GM18508 (cell line): ENCODE measurements at regions not wholly inside any gene's neighbourhood (a gene's known extent, or its start where the extent isn't known, plus 50 kb on each side); places are given as distances from the start of the nearest gene placed in this dataset.

Experiments used
- ATAC-seq: cut with Tn5 transposase; IDR thresholded peaks from one replicate; pipeline ENCODE4 v1.9.1; 2021; ENCODE audit warnings: moderate number of reproducible peaks; ENCODE audit not compliant: insufficient read depth, unreplicated experiment

GRCh38 chr7:91323626-91324158 lies 59.5 kb downstream of the FZD1 start:
- no peak for ATAC-seq

- no peak for ATAC-seq
Observed at GRCh38 chr7:91324663-91325062, 60.4 kb downstream of the FZD1 start.

DNA sequence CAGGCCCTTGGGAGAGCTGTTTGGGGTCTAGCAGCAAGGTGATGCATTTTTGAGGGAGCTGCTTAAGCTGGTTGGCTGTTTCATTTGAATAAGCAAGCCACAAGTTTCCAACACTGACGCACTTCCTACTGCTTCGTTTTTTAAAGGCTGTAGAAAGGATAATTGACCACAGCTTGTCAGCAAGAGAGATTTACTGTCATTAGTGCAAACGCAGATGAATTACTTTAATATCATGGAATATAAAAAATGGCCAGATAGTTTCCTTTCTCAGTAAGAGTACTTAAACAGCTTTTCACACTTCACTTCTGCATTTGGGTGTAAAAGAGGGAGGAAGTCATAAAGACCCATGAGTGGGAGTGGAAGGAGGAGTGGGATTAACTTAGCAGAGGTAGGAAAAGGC lies 61.5 kb downstream of the FZD1 start:
- ATAC-seq: no peak

- no peak for ATAC-seq
Observed at GRCh38 chr7:91326516-91327199, 62.4 kb downstream of the FZD1 start.

DNA sequence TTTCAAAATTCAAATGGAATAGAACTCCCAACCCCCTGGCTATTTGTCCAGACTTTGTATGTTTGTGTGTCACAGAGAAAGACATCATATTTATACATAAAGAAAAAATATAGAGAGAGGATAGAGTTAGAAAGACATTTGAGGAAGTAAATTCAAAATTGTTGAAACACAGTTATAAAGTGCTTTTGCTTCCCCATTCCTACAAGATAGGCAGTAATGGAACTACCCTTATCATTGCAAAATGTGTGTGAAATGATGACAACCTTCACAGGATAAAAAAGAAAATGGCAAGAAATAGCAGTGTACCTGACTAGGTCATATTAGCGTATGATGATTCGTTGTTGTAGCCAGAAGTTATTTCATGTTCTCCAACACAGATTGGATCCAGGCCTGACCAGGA lies 63.1 kb downstream of the FZD1 start:
- no peak for ATAC-seq

GRCh38 chr7:91329571-91329970 lies 65.3 kb downstream of the FZD1 start:
- no peak for ATAC-seq

- no peak for ATAC-seq
Observed at GRCh38 chr7:91330191-91330808, 66.1 kb downstream of the FZD1 start.

GRCh38 chr7:91330866-91331265 lies 66.6 kb downstream of the FZD1 start:
- no peak for ATAC-seq

DNA sequence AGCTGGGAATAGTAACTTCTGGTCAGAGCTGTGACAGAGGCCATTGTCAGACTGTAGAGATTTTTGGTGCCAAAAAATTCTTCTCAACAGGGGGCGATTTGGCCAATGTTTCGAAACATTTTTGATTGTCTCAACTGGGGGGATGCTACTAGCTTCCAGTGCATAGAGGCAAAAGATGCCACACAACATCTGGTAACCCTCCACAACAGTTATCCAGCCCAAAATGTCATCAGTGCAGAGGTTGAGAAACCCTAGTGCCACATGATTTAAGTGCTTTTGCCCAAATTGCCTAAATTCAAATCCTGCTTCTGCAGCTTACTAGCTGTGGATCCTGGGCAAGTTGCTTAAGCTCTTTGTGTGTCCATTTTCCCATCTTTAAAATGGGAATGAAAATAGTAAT lies 71.9 kb downstream of the FZD1 start:
- no peak for ATAC-seq

GRCh38 chr7:91338226-91339020 lies 74.2 kb downstream of the FZD1 start:
- ATAC-seq: no peak

- ATAC-seq: no peak
Observed at GRCh38 chr7:91342346-91342745, 78.1 kb downstream of the FZD1 start.

GRCh38 chr7:91343420-91343960 lies 79.3 kb downstream of the FZD1 start:
- no peak for ATAC-seq

DNA sequence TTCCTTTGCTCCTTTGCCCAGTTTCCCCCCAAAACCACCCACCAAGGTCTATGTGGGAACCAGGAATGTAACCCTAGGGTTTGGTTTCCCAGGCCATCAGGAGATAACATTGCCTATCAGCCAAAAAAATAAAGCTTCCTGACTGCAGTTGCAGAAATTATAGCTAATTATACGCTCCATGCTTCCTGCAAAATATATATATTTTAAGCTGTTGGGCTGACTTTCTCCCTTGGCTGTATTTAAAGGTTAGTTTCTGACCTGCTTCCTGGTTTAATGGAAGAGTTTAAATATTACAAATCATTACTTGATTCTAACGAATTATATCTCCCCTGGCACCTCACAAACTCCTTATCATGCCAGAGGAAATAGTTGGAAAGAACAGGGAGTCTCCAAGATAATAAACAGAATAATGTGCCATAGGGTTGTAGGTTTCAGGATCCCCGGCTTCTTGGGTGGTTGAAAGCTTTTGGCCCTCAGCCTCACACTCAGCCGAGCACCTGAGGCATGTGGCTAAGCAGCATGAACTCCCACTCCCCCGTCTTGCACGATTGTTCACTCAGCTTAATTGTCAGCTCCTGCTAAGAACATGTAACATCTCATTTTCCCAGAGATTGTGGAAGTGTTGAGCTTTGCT lies 79.9 kb downstream of the FZD1 start:
- no peak for ATAC-seq

GRCh38 chr7:91344911-91345310 lies 80.7 kb downstream of the FZD1 start:
- ATAC-seq: peak; percentile 72

GRCh38 chr7:91345449-91345848 lies 81.2 kb downstream of the FZD1 start:
- ATAC-seq: peak; percentile 54

- ATAC-seq: no peak
Observed at GRCh38 chr7:91346426-91346825, 82.2 kb downstream of the FZD1 start.

DNA sequence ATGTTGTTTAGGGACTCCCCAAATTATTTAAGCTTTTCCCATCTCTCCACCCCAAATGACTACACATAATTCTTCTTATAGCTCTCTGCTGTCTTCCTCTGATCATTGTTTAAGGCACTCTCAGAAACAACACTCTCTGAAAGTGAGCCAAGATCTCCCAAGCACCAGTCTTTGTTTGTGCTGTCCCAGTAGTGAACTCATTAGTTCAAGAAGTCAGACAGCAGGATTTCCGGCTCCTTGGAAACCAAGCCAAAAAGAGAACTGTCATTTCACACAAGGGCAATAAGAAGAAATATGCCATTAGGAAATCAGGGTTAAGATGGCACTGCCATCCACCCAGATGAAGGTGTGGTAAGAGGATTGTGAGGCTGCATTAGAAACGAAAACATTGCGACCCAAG lies 83.1 kb downstream of the FZD1 start:
- ATAC-seq: no peak

- no peak for ATAC-seq
Observed at GRCh38 chr7:91348711-91349110, 84.5 kb downstream of the FZD1 start.

GRCh38 chr7:91351374-91351773 lies 87.1 kb downstream of the FZD1 start:
- no peak for ATAC-seq

GRCh38 chr7:91352091-91352490 lies 87.9 kb downstream of the FZD1 start:
- ATAC-seq: no peak
